WERI-Rb-1 (cell line): ENCODE measurements at regions not wholly inside any gene's neighbourhood (a gene's known extent, or its start where the extent isn't known, plus 50 kb on each side); places are given as distances from the start of the nearest gene placed in this dataset.

Experiments
- DNase-seq: peaks from one replicate; pipeline ENCODE4 v3.0.0-alpha.2; 2020
- H3K27ac ChIP-seq: fragments of 250-450 bp; sonication (Bioruptor Pico); 2 replicates; pipeline ENCODE4 v1.5.1; 2020; ENCODE audit warnings: mild to moderate bottlenecking, moderate library complexity
- H3K27me3 ChIP-seq: fragments of 250-450 bp; sonication (Bioruptor Pico); 2 replicates; pipeline ENCODE4 v1.5.1; 2021; ENCODE audit warnings: mild to moderate bottlenecking, low read depth, moderate library complexity; ENCODE audit not compliant: insufficient read depth, severe bottlenecking
- H3K36me3 ChIP-seq: fragments of 250-450 bp; sonication (Bioruptor Pico); 2 replicates; pipeline ENCODE4 v1.5.1; 2020; ENCODE audit warnings: mild to moderate bottlenecking, moderate library complexity
- H3K4me3 ChIP-seq: 2 replicates; pipeline ENCODE4 v1.5.1; 2011; ENCODE audit warnings: low read depth, mild to moderate bottlenecking, control low read depth, low read length
- H3K9me3 ChIP-seq: fragments of 250-450 bp; sonication (Bioruptor Pico); 2 replicates; pipeline ENCODE4 v1.5.1; 2021; ENCODE audit warnings: mild to moderate bottlenecking, moderate library complexity; ENCODE audit not compliant: severe bottlenecking
- CTCF ChIP-seq: IDR thresholded peaks from 2 replicates; pipeline ENCODE4 v1.5.1; 2011; ENCODE audit warnings: low read depth, mild to moderate bottlenecking, control low read depth, inconsistent platforms, low read length

GRCh38 chr5:33306758-33307157 lies 134.0 kb upstream of the TARS1 start:
- Histone ChIP-seq H3K36me3 (no peaks in the 10 kb centered on the region), H3K27me3 (peaks cover 74% of the 10 kb centered on the region), H3K27ac (no peak overlapping the region), H3K9me3 (no peaks in the 10 kb centered on the region), H3K4me3 (no peak overlapping the region)
- no peak for TF ChIP-seq CTCF
- DNase-seq, result no peak

DNA sequence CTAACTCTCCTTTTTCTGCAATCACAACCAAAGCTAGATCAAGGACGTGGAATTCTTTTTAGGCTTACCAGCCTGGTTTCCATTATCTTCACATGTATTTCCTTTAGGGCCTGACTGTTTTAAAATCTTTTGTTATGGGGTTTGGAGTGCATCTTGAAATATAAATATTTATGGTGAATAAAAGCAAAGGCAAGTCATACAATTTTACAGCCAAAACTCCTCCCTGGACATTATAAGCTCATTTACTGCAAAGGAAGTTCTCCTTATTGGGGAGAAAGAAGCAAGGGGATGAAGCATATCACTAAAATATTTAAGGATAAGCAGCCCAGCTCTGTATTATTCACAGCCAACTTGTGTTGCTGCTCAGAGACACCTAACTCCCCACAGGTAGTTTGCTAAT lies 132.2 kb upstream of the TARS1 start:
- H3K36me3 ChIP-seq, result no peaks in the 10 kb centered on the region
- H3K4me3 ChIP-seq, result no peak overlapping the region
- H3K27me3 ChIP-seq, result peaks cover 73% of the 10 kb centered on the region
- no peak for TF ChIP-seq CTCF
- no peaks in the 10 kb centered on the region for H3K9me3 ChIP-seq
- DNase-seq, result no peak
- no peak overlapping the region for H3K27ac ChIP-seq

DNA sequence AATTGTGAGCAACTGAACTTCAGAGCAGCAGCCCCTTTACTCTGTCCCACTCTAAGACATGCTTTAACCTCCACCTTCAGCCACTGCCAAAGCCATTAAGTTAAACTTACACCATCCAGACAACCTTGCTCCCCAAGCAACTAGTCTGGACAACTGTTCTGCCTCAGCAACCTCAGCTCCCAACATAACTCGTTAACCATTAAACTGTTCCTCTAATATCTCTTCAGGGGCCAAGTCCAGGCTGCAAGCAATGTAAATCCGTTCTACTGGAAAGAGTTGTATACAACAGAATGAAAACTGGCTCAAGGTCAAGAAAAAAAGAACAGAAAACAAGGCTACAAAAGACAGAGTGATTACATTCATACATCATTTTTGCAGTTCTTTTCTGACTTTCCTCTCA lies 131.7 kb upstream of the TARS1 start:
- no peak overlapping the region for H3K4me3 ChIP-seq
- no peaks in the 10 kb centered on the region for H3K9me3 ChIP-seq
- no peak for TF ChIP-seq CTCF
- no peak for DNase-seq
- H3K27me3 ChIP-seq, result peaks cover 68% of the 10 kb centered on the region
- H3K27ac ChIP-seq, result no peak overlapping the region
- H3K36me3 ChIP-seq, result no peaks in the 10 kb centered on the region

DNA sequence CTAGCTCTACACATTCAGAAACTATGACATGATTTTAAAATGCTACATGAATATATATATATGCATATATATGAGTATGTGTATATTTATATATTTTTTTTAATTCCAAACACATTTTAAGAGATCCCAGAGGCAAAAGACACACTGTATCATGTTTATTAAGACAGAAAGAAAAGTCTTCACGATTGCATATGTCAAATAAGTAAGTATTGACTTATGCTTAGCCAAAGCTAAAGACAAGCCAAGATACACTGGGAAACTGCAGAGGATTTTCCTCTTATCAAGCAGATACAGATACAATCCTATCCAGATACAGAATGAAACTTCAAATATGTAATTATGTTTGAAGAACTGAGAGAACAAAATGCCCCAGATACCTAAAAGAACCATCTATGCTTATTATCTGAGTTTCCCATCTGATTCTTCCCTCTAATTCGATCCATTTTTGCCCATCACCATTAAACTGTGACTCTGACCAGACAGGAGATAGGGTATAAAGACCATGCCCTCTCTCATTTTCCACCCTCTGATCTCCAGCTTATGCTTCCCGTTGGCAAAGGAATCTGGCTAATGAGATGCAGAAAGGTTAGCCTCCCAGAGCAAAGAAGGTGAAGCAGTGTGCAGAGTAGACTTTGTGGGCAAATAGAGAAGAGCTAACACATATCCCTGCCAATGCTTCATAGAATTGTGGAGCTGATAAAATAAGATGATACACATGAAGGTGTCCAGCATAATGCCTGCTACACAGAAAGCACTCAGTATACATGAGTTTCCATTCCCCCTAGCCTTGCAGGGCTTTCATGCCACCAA lies 131.0 kb upstream of the TARS1 start:
- TF ChIP-seq CTCF, result no peak
- H3K9me3 ChIP-seq, result no peaks in the 10 kb centered on the region
- no peak overlapping the region for H3K4me3 ChIP-seq
- DNase-seq, result no peak
- H3K36me3 ChIP-seq, result no peaks in the 10 kb centered on the region
- no peak overlapping the region for H3K27ac ChIP-seq
- H3K27me3 ChIP-seq, result peaks cover 66% of the 10 kb centered on the region

DNA sequence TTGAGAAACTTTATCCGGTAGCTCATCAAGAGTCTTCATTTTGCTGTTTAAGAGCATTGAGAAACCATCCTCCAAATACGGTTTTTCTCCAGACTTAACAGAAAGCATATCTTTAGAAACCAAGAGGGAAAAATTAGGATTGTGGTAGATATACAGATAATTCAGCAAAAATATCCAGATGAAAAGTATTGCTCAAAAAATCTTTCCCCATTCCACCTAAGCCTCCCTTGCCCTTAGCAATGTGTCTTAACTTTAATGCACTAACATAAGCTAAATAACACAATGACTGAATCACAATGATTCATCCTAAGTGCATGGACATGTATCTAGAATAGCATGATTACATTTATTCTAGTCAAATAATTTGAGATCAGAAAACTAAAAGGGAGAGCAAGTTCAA lies 130.3 kb upstream of the TARS1 start:
- Histone ChIP-seq H3K27ac (no peak overlapping the region), H3K9me3 (no peaks in the 10 kb centered on the region), H3K36me3 (no peaks in the 10 kb centered on the region), H3K27me3 (peaks cover 67% of the 10 kb centered on the region), H3K4me3 (no peak overlapping the region)
- TF ChIP-seq CTCF, result no peak
- DNase-seq, result no peak

DNA sequence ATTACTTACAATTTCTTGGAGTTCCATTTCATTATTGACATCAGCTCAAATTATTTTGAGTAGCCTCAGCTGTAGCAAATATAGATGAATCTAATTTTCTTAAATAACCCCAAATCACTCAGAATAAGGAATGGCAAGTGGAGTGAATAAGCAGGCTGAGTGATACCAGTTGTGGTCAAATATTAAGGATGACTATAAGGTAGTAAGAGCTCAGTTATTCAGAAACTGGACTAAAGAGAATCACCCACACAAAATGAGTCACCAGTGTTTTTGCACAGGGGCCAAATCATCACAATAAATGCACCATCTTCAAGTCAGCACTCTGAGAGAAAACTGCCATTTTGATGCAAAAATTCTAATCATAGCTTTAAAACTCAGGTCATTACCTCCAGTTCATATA lies 128.9 kb upstream of the TARS1 start:
- no peak for DNase-seq
- no peak overlapping the region for H3K27ac ChIP-seq
- H3K4me3 ChIP-seq, result no peak overlapping the region
- H3K36me3 ChIP-seq, result no peaks in the 10 kb centered on the region
- TF ChIP-seq CTCF, result no peak
- H3K9me3 ChIP-seq, result no peaks in the 10 kb centered on the region
- peaks cover 69% of the 10 kb centered on the region for H3K27me3 ChIP-seq
